HG02642 (cell line): ENCODE measurements at regions not wholly inside any gene's neighbourhood (a gene's known extent, or its start where the extent isn't known, plus 50 kb on each side); places are given as distances from the start of the nearest gene placed in this dataset.
A peak's percentile ranks its signal among the peaks of the same experiment; 100 is the strongest.

Source experiments
- ATAC-seq: cut with Tn5 transposase; IDR thresholded peaks from one replicate; pipeline ENCODE4 v1.9.1; 2021; ENCODE audit warnings: mild to moderate bottlenecking; ENCODE audit not compliant: unreplicated experiment, poor library complexity

- no peak for ATAC-seq
Observed at GRCh38 chr17:71970312-71970711, 150.5 kb upstream of the SOX9 start.

- no peak for ATAC-seq
Observed at GRCh38 chr17:71974051-71974450, 146.8 kb upstream of the SOX9 start.

GRCh38 chr17:71975331-71975801 is 145.5 kb upstream of the SOX9 start:
- no peak for ATAC-seq

- ATAC-seq: no peak
Observed at GRCh38 chr17:71976011-71976649, 144.7 kb upstream of the SOX9 start.

- no peak for ATAC-seq
Observed at GRCh38 chr17:71978435-71978834, 142.4 kb upstream of the SOX9 start.

- no peak for ATAC-seq
Observed at GRCh38 chr17:71980171-71980570, 140.6 kb upstream of the SOX9 start.

GRCh38 chr17:71983828-71984227 is 137.0 kb upstream of the SOX9 start:
- ATAC-seq: no peak

GRCh38 chr17:71985111-71986039 is 135.4 kb upstream of the SOX9 start:
- ATAC-seq: no peak

GRCh38 chr17:71986886-71987285 is 133.9 kb upstream of the SOX9 start:
- no peak for ATAC-seq

- ATAC-seq: no peak
Observed at GRCh38 chr17:71987634-71988033, 133.2 kb upstream of the SOX9 start.

GRCh38 chr17:71989117-71989516 is 131.7 kb upstream of the SOX9 start:
- ATAC-seq: no peak

GRCh38 chr17:71993363-71993762 is 127.5 kb upstream of the SOX9 start:
- no peak for ATAC-seq

- ATAC-seq: no peak
Observed at GRCh38 chr17:71995590-71995989, 125.2 kb upstream of the SOX9 start.

GRCh38 chr17:72004011-72004427 is 116.8 kb upstream of the SOX9 start:
- ATAC-seq: no peak

GRCh38 chr17:72004611-72005331 is 116.0 kb upstream of the SOX9 start:
- peak; percentile 72 for ATAC-seq

- ATAC-seq: peak; percentile 58
Observed at GRCh38 chr17:72005332-72006163, 115.3 kb upstream of the SOX9 start.

- ATAC-seq: no peak
Observed at GRCh38 chr17:72008236-72008876, 112.5 kb upstream of the SOX9 start.

GRCh38 chr17:72011561-72011960 is 109.3 kb upstream of the SOX9 start:
- ATAC-seq: no peak

- no peak for ATAC-seq
Observed at GRCh38 chr17:72021417-72022041, 99.3 kb upstream of the SOX9 start.
